Activated CD4-positive, alpha-beta T cell treated with anti-CD3 and anti-CD28 coated beads, Interleukin-2, Interleukin-4, amounts not matched to agents 100 ng/mL and 50 ng/mL, durations not matched to agents 16 hours and 8 hours (primary cell): ENCODE measurements at regions not wholly inside any gene's neighbourhood (a gene's known extent, or its start where the extent isn't known, plus 50 kb on each side); places are given as distances from the start of the nearest gene placed in this dataset.

ENCODE experiments used
- DNase-seq: peaks from one replicate; pipeline ENCODE4 v3.0.0-alpha.2; 2020; ENCODE audit warnings: low spot score

- DNase-seq, result no peak
Measured at GRCh38 chr15:94682171-94682570, 450.8 kb downstream of the MCTP2 start.

GRCh38 chr15:94683902-94684301, 452.5 kb downstream of the MCTP2 start:
- no peak for DNase-seq

GRCh38 chr15:94691169-94691568, 459.8 kb downstream of the MCTP2 start:
- DNase-seq, result no peak

GRCh38 chr15:94692710-94693109, 461.3 kb downstream of the MCTP2 start:
- no peak for DNase-seq

- no peak for DNase-seq
Measured at GRCh38 chr15:94700211-94700610, 468.9 kb downstream of the MCTP2 start.

GRCh38 chr15:94701281-94701985, 470.1 kb downstream of the MCTP2 start:
- DNase-seq, result no peak

GRCh38 chr15:94703596-94703995, 472.2 kb downstream of the MCTP2 start:
- DNase-seq, result no peak

- no peak for DNase-seq
Measured at GRCh38 chr15:94704421-94704820, 473.1 kb downstream of the MCTP2 start.

- no peak for DNase-seq
Measured at GRCh38 chr15:94704946-94705345, 473.6 kb downstream of the MCTP2 start.

GRCh38 chr15:94709319-94709718, 478.0 kb downstream of the MCTP2 start:
- DNase-seq, result no peak

- DNase-seq, result no peak
Measured at GRCh38 chr15:94722024-94722636, 490.8 kb downstream of the MCTP2 start.

- DNase-seq, result no peak
Measured at GRCh38 chr15:94723801-94724200, 492.4 kb downstream of the MCTP2 start.

GRCh38 chr15:94731286-94731685, 499.9 kb downstream of the MCTP2 start:
- no peak for DNase-seq

GRCh38 chr15:94734460-94734859, 503.1 kb downstream of the MCTP2 start:
- DNase-seq, result no peak

- DNase-seq, result no peak
Measured at GRCh38 chr15:94736236-94736635, 504.9 kb downstream of the MCTP2 start.

GRCh38 chr15:94739639-94740038, 508.3 kb downstream of the MCTP2 start:
- no peak for DNase-seq

- no peak for DNase-seq
Measured at GRCh38 chr15:94740469-94740868, 509.1 kb downstream of the MCTP2 start.

- no peak for DNase-seq
Measured at GRCh38 chr15:94743668-94744067, 512.3 kb downstream of the MCTP2 start.

GRCh38 chr15:94744080-94744793, 512.9 kb downstream of the MCTP2 start:
- DNase-seq, result no peak

- DNase-seq, result no peak
Measured at GRCh38 chr15:94745371-94745770, 514.0 kb downstream of the MCTP2 start.

GRCh38 chr15:94747510-94747909, 516.1 kb downstream of the MCTP2 start:
- DNase-seq, result no peak

GRCh38 chr15:94749811-94750617, 518.7 kb downstream of the MCTP2 start:
- no peak for DNase-seq
